Mesenchymal stem cell (in vitro differentiated cells and primary cell): ENCODE measurements at regions not wholly inside any gene's neighbourhood (a gene's known extent, or its start where the extent isn't known, plus 50 kb on each side); places are given as distances from the start of the nearest gene placed in this dataset.

Experiments used
- DNase-seq: peaks from one replicate; pipeline ENCODE4 v3.0.0-alpha.2; 2013
- H2AFZ ChIP-seq: one replicate; pipeline ENCODE4 v1.6.1; 2013; ENCODE audit warnings: low read depth, mild to moderate bottlenecking, control low read depth, inconsistent platforms, low read length, moderate library complexity
- H2AK5ac ChIP-seq: 2 replicates; pipeline ENCODE4 v1.6.1; 2013; ENCODE audit warnings: low read length, moderate library complexity, mild to moderate bottlenecking, inconsistent platforms; ENCODE audit not compliant: severe bottlenecking
- H2BK120ac ChIP-seq: one replicate; pipeline ENCODE4 v1.6.1; 2013; ENCODE audit warnings: low read depth, mild to moderate bottlenecking, inconsistent platforms, low read length, moderate library complexity
- H2BK12ac ChIP-seq, 2 experiments: one replicate each; pipeline ENCODE4 v1.6.1; 2013; ENCODE audit warnings: inconsistent platforms in 2 of 2, low read length in 2 of 2, mild to moderate bottlenecking in 2 of 2, moderate library complexity in 2 of 2, control low read depth in 1 of 2
- H2BK15ac ChIP-seq: one replicate; pipeline ENCODE4 v1.6.1; 2013; ENCODE audit warnings: mild to moderate bottlenecking, low read depth, inconsistent platforms; ENCODE audit not compliant: poor library complexity, severe bottlenecking
- H2BK5ac ChIP-seq: 2 replicates; pipeline ENCODE4 v1.6.1; 2013; ENCODE audit warnings: low read depth, mild to moderate bottlenecking, low read length, control low read depth, inconsistent platforms; ENCODE audit not compliant: poor library complexity, severe bottlenecking
- H3K14ac ChIP-seq, 2 experiments: one replicate each; pipeline ENCODE4 v1.6.1; 2013; ENCODE audit warnings: inconsistent platforms in 2 of 2, low read length in 2 of 2, control low read depth in 1 of 2, mild to moderate bottlenecking in 1 of 2, moderate library complexity in 1 of 2
- H3K18ac ChIP-seq, 2 experiments: one replicate each; pipeline ENCODE4 v1.6.1; 2013; ENCODE audit warnings: inconsistent platforms in 2 of 2, low read length in 2 of 2, control low read depth in 1 of 2, low read depth in 1 of 2, mild to moderate bottlenecking in 1 of 2
- H3K23ac ChIP-seq, 2 experiments: one replicate each; pipeline ENCODE4 v1.6.1; 2013; ENCODE audit warnings: inconsistent platforms in 2 of 2, low read length in 2 of 2, mild to moderate bottlenecking in 2 of 2, moderate library complexity in 2 of 2, control low read depth in 1 of 2
- H3K27ac ChIP-seq: 2 replicates; pipeline ENCODE4 v1.5.1; 2013; ENCODE audit warnings: mild to moderate bottlenecking, moderate library complexity, low read length, control low read depth, inconsistent platforms; ENCODE audit not compliant: poor library complexity, severe bottlenecking
- H3K27me3 ChIP-seq, 2 experiments: 2 replicates each; pipeline versions ENCODE4 v1.6.1 to v1.7.0; 2013; ENCODE audit warnings: low read length in 2 of 2, mild to moderate bottlenecking in 2 of 2, moderate library complexity in 2 of 2, control low read depth in 1 of 2, inconsistent platforms in 1 of 2; ENCODE audit not compliant: control insufficient read depth in 1 of 2, insufficient read depth in 1 of 2
- H3K36me3 ChIP-seq, 2 experiments: 2 replicates each; pipeline versions ENCODE4 v1.6.1 to v1.7.0; 2013; ENCODE audit warnings: low read length in 2 of 2, control low read depth in 1 of 2, inconsistent platforms in 1 of 2, low read depth in 1 of 2, mild to moderate bottlenecking in 1 of 2; ENCODE audit not compliant: insufficient read depth in 2 of 2, control insufficient read depth in 1 of 2
- H3K4ac ChIP-seq, 2 experiments: one replicate each; pipeline ENCODE4 v1.6.1; 2013; ENCODE audit warnings: inconsistent platforms in 2 of 2, low read length in 2 of 2, mild to moderate bottlenecking in 2 of 2, moderate library complexity in 2 of 2, control low read depth in 1 of 2, low read depth in 1 of 2
- H3K4me1 ChIP-seq: 2 replicates; pipeline ENCODE4 v1.6.1; 2013; ENCODE audit warnings: low read depth, low read length, control low read depth; ENCODE audit not compliant: control insufficient read depth, insufficient read depth
- H3K4me2 ChIP-seq: 2 replicates; pipeline ENCODE4 v1.6.1; 2013; ENCODE audit warnings: low read length, mild to moderate bottlenecking, inconsistent platforms; ENCODE audit not compliant: poor library complexity, severe bottlenecking
- H3K4me3 ChIP-seq, 2 experiments: 2 replicates each; pipeline versions ENCODE4 v1.5.1 to v1.7.0; 2013; ENCODE audit warnings: low read length in 2 of 2, mild to moderate bottlenecking in 2 of 2, control low read depth in 1 of 2, low read depth in 1 of 2; ENCODE audit not compliant: insufficient read depth in 1 of 2
- H3K79me1 ChIP-seq: replicated peaks from 2 replicates; pipeline ENCODE4 v1.6.1; 2013; ENCODE audit warnings: mild to moderate bottlenecking, control low read depth, low read length, inconsistent platforms; ENCODE audit not compliant: poor library complexity, severe bottlenecking
- H3K9ac ChIP-seq: 2 replicates; pipeline ENCODE4 v1.7.0; 2013; ENCODE audit warnings: mild to moderate bottlenecking, low read length, moderate library complexity
- H3K9me3 ChIP-seq: 2 replicates; pipeline ENCODE4 v1.7.0; 2013; ENCODE audit warnings: mild to moderate bottlenecking, low read length; ENCODE audit not compliant: control insufficient read depth
- H4K8ac ChIP-seq: one replicate; pipeline ENCODE4 v1.6.1; 2013; ENCODE audit warnings: inconsistent platforms, mild to moderate bottlenecking, low read length, moderate library complexity
- H4K91ac ChIP-seq: one replicate; pipeline ENCODE4 v1.6.1; 2013; ENCODE audit warnings: mild to moderate bottlenecking, low read length, inconsistent platforms
- WGBS: methylation state at CpG from one replicate; pipeline ENCODE4 v1.1.7; 2013; ENCODE audit warnings: mixed read lengths; 5-methylcytosine and 5-hydroxymethylcytosine counted together

DNA sequence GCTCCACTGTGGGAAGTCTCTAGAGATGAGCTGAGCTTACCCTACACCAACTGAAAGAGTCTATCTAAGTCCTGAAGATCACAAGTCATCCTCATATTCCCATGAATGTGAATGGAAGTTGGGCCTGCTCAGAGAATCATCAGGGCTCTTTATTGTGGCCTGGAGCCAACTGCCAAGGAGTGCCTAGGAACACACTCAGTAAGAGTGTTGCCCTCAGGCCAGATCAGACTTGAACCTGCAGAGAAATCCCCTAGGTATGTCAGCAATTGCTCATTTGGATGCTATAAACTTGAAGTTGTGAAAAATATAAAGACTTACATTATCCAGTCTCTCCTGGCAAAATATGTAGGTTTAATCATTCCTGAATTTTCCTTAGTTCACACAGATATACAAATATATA lies 1070.2 kb downstream of the EFNB2 start:
- Histone ChIP-seq H3K14ac (no peak overlapping the region), H3K36me3 (no peaks in the 10 kb centered on the region), H2BK5ac (no peak overlapping the region), H2BK12ac (no peak overlapping the region), H2AFZ (no peak overlapping the region), H2BK15ac (no peak overlapping the region), H3K27me3 (no peaks in the 10 kb centered on the region), H3K9me3 (no peaks in the 10 kb centered on the region), H2BK120ac (no peak overlapping the region), H3K9ac (no peak overlapping the region), H4K8ac (no peak overlapping the region), H3K4me2 (no peak overlapping the region), H3K4me1 (peaks cover 2% of the 10 kb centered on the region), H3K4me3 (no peak overlapping the region), H3K23ac (peak overlapping the region in 1 of 2 experiments; percentile 93), H3K79me1 (no peaks in the 10 kb centered on the region), H3K4ac (no peak overlapping the region), H3K18ac (peak overlapping the region in 1 of 2 experiments; percentile 38), H4K91ac (no peak overlapping the region), H3K27ac (no peak overlapping the region), H2AK5ac (peak overlapping the region; percentile 18)
- no peak for DNase-seq

DNA sequence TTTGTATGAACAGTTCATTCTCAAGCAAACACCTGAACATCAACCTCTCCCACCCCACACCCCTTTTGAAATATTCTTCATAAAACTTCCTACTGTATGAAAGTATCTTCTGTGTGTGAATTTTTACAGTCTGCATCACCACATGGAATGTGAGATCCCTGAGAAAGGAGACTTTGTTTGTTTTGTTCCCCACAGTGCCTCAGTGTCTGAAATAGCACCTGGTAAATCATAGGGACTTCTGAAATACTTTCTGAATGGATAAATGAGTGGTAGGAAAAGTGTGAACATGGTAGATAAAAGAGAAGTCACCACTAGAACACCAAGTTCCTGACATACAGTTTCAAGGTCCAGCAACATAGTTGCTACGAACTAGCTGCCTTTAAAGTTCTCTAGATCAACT lies 1071.2 kb downstream of the EFNB2 start:
- Histone ChIP-seq H3K18ac (no peak overlapping the region), H2BK15ac (no peak overlapping the region), H3K23ac (no peak overlapping the region), H2BK12ac (no peak overlapping the region), H2BK120ac (no peak overlapping the region), H3K14ac (no peak overlapping the region), H4K91ac (no peak overlapping the region), H4K8ac (no peak overlapping the region), H2AFZ (no peak overlapping the region), H2AK5ac (no peak overlapping the region), H3K27me3 (no peaks in the 10 kb centered on the region), H3K4me2 (no peak overlapping the region), H3K4ac (no peak overlapping the region), H3K36me3 (no peaks in the 10 kb centered on the region), H2BK5ac (no peak overlapping the region), H3K9ac (no peak overlapping the region), H3K79me1 (no peaks in the 10 kb centered on the region), H3K4me3 (no peak overlapping the region), H3K27ac (no peak overlapping the region), H3K4me1 (peaks cover 2% of the 10 kb centered on the region), H3K9me3 (no peaks in the 10 kb centered on the region)
- WGBS, result 100% methylated on average over 1 of the region's 1 CpG
- no peak for DNase-seq

DNA sequence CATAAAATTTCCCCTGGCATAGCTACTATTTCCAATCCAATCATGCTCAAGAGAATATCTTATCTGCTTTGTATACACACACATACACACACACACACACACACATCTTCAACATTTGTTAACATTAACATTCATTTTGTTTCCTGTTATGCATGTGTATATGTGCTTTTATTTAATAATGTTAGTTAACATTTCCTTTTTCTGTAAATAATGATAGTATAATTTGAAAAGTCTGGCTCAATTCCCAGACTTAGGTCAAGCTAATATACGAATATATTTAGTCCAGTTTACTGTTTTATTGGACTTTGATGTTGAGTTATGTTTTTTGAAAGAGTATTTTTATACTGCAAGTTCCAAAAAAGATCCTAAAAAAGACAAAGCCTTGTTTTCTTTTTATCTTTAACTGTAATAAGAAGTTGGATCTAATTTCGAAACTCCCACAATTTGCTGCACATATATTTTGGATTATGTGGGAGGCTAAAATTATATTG lies 1072.4 kb downstream of the EFNB2 start:
- Histone ChIP-seq H2BK15ac (no peak overlapping the region), H3K14ac (no peak overlapping the region), H3K23ac (no peak overlapping the region), H3K27ac (no peak overlapping the region), H3K4me2 (no peak overlapping the region), H2AK5ac (no peak overlapping the region), H3K18ac (no peak overlapping the region), H3K4me3 (no peak overlapping the region), H4K91ac (no peak overlapping the region), H3K27me3 (no peaks in the 10 kb centered on the region), H3K9ac (no peak overlapping the region), H2BK120ac (no peak overlapping the region), H2BK12ac (no peak overlapping the region), H3K9me3 (no peaks in the 10 kb centered on the region), H3K4ac (no peak overlapping the region), H3K79me1 (no peaks in the 10 kb centered on the region), H4K8ac (no peak overlapping the region), H2AFZ (no peak overlapping the region), H2BK5ac (no peak overlapping the region), H3K36me3 (no peaks in the 10 kb centered on the region), H3K4me1 (peaks cover 2% of the 10 kb centered on the region)
- no CpG with 5 or more reads among the region's 2 CpGs for WGBS
- peak; percentile 40 for DNase-seq

DNA sequence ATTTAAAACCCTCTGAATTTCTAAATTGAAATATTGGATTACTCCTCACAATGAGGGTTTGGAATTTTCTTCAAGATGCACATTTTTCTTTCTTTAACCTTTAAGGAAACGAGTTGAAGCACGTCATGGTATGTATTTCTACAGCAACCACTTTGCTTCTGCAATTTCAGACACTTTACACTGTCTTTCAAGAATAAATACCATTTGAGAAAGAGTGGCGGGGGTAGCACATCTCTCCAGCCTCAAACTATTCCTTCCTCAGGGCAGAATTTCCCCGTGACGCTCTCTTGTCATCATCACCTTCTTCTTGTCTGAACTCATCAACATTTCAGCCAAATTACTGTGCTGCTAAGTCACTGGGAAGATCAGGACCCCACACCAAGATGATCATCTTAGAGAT lies 1073.4 kb downstream of the EFNB2 start:
- no peak overlapping the region for H3K4ac ChIP-seq
- no peak for DNase-seq
- H3K4me1 ChIP-seq, result peaks cover 2% of the 10 kb centered on the region
- H3K18ac ChIP-seq, result no peak overlapping the region
- no peak overlapping the region for H2AFZ ChIP-seq
- H3K4me2 ChIP-seq, result no peak overlapping the region
- H3K27ac ChIP-seq, result no peak overlapping the region
- H3K14ac ChIP-seq, result no peak overlapping the region
- H4K91ac ChIP-seq, result no peak overlapping the region
- H3K79me1 ChIP-seq, result no peaks in the 10 kb centered on the region
- H2BK15ac ChIP-seq, result no peak overlapping the region
- no peak overlapping the region for H2BK5ac ChIP-seq
- H3K9ac ChIP-seq, result no peak overlapping the region
- no peaks in the 10 kb centered on the region for H3K36me3 ChIP-seq
- H2BK120ac ChIP-seq, result no peak overlapping the region
- H3K4me3 ChIP-seq, result no peak overlapping the region
- no peak overlapping the region for H4K8ac ChIP-seq
- no peaks in the 10 kb centered on the region for H3K9me3 ChIP-seq
- no peak overlapping the region for H3K23ac ChIP-seq
- peak overlapping the region in 1 of 2 experiments; percentile 37 for H2BK12ac ChIP-seq
- H2AK5ac ChIP-seq, result no peak overlapping the region
- WGBS, result 85% methylated on average over 5 of the region's 5 CpGs
- no peaks in the 10 kb centered on the region for H3K27me3 ChIP-seq
